GM18519 (cell line): ENCODE measurements at regions not wholly inside any gene's neighbourhood (a gene's known extent, or its start where the extent isn't known, plus 50 kb on each side); places are given as distances from the start of the nearest gene placed in this dataset.

Source experiments
- ATAC-seq: cut with Tn5 transposase; IDR thresholded peaks from one replicate; pipeline ENCODE4 v1.9.1; 2021; ENCODE audit warnings: mild to moderate bottlenecking, moderate library complexity; ENCODE audit not compliant: unreplicated experiment, low FRiP score

DNA sequence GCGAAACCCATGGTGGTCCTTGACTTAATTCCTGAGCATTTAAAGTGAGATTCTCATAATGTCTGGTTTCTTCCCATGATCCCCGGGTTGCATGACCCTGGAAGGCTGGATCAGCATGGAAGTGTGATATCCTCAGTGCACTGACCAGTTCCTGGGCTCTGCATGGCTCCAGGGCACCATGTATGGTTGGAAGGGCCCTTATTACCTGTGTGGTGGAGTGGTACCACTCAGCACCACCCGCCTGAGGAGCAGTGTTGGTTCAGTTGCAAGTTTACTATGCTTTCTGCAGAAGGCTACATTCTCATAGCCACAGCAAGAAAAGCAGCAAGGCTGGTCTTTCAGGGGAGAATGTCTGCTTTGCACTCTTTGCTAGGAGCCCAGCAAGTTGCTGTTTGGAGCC lies 325.7 kb upstream of the MKI67 start:
- no peak for ATAC-seq

- no peak for ATAC-seq
Measured at GRCh38 chr10:128456271-128456670, 330.0 kb upstream of the MKI67 start.

- ATAC-seq: no peak
Measured at GRCh38 chr10:128457136-128457535, 330.9 kb upstream of the MKI67 start.

GRCh38 chr10:128461991-128462390 lies 335.8 kb upstream of the MKI67 start:
- no peak for ATAC-seq

GRCh38 chr10:128462844-128463243 lies 336.6 kb upstream of the MKI67 start:
- ATAC-seq: no peak

GRCh38 chr10:128463991-128464760 lies 338.0 kb upstream of the MKI67 start:
- no peak for ATAC-seq

DNA sequence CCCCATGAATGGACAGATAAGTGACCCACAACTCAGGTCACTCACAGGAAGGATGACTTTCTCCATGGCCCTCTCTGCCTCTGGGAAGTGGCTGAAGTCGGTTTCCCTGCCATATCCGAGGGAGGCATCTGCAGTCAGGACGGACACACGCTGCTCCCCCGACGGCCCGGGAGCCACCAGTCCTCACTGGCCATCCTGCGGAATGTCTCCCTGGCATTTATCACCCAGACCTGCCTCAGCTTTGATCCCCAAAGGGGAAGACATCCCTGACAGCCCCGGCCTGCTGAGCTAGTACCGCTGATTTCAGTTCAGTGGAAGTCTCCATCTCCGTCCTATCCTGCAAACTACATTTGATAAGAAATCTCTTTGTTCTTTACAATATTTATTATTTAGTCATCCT lies 339.5 kb upstream of the MKI67 start:
- no peak for ATAC-seq

- ATAC-seq: no peak
Measured at GRCh38 chr10:128466831-128467371, 340.7 kb upstream of the MKI67 start.

DNA sequence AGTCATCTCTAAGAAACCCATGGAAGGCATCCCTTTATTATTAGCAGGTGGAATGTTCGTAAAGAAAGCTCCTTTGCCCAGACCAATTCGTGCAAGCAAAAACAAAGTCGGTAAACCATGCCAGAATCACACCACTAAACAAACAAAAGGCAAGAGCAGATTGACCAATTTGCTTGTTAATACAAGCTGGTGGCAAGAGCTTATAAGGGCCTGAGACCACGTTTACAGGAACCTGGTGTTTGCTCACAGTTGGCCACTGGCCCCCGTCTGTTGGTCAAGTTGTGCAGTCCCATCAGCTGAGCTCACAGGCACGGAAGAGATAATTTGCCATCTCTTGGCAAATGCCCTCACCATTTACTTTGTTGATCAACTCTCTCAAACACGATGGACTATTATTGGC lies 342.2 kb upstream of the MKI67 start:
- no peak for ATAC-seq

GRCh38 chr10:128469515-128469914 lies 343.3 kb upstream of the MKI67 start:
- no peak for ATAC-seq

GRCh38 chr10:128470321-128470965 lies 344.2 kb upstream of the MKI67 start:
- ATAC-seq: no peak

GRCh38 chr10:128471151-128471550 lies 344.9 kb upstream of the MKI67 start:
- ATAC-seq: no peak

- no peak for ATAC-seq
Measured at GRCh38 chr10:128472196-128472595, 346.0 kb upstream of the MKI67 start.

GRCh38 chr10:128473396-128473795 lies 347.2 kb upstream of the MKI67 start:
- no peak for ATAC-seq

DNA sequence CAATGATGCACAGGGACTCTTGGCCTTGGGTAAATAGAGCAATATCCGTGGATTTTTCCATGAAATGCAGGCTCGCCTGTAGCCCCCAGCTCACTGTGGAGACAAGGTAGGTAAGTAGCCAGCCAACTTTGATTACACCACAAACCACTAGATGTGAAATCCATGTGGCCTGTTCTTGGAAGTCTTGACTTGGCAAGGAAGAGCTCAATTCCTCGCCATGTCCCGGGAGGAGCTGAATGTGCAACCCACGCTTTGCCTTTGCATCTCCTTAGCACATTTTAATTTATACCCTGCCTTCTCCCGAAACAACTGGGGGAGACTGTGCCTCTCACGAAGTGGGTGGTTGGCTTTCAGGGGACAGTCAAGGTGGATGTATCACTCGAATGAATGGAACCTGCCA lies 347.7 kb upstream of the MKI67 start:
- ATAC-seq: no peak

- ATAC-seq: no peak
Measured at GRCh38 chr10:128474571-128474970, 348.3 kb upstream of the MKI67 start.

- ATAC-seq: no peak
Measured at GRCh38 chr10:128475686-128476367, 349.6 kb upstream of the MKI67 start.

DNA sequence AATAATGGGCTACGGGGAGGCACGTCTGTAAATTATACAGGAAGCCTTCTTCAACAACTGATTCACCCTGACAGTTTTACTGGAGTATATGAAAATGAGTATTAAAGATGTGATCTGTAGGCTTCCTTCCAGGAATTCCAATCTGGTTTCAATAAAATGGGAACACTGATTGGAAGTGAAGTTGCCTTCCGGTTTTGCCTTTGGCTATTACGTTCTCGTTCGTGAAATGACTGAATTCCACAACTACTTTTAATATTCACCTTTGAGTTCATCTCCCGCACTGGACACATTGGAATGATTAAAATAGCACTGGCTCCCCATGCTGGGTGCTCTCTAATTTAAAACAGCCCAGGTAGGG lies 350.1 kb upstream of the MKI67 start:
- no peak for ATAC-seq

DNA sequence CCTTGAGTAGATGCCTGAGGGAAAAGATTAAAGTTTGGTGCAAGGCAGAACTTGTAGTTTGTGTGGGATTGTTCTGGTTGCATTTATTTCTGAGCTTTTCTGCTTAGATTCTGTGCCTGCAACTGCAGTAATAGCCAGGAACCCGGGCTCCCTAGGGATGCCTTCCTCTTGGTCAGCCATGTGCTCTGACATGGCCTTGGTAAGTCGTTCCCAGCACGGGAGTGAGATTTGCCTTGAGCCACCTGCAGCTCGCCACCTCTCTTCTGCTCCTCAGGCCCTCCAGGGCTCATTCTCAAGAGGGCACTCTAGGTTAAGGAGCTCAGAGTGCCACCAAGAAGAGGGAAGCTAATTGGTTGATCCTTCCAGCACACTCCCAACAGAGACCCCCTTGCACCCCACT lies 350.6 kb upstream of the MKI67 start:
- no peak for ATAC-seq

DNA sequence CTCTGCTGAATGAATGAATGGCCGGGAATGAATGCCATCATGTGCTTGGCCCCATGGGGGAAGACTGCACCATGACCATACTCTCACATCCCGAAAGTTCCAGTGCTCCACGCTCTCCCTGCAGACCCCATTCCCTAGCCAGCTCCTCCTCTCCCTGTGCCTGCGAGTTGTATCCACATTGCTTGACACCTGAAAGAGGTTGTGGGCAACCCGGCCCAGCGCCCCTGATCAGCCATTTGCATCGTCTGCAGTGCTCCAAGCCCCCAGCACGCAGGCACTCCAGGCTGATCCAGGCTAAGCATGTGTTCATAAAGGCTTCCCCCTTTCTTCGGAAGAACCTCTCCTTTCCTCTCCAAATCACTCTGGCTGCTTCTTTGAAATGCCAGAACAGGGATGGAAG lies 354.4 kb upstream of the MKI67 start:
- ATAC-seq: no peak

DNA sequence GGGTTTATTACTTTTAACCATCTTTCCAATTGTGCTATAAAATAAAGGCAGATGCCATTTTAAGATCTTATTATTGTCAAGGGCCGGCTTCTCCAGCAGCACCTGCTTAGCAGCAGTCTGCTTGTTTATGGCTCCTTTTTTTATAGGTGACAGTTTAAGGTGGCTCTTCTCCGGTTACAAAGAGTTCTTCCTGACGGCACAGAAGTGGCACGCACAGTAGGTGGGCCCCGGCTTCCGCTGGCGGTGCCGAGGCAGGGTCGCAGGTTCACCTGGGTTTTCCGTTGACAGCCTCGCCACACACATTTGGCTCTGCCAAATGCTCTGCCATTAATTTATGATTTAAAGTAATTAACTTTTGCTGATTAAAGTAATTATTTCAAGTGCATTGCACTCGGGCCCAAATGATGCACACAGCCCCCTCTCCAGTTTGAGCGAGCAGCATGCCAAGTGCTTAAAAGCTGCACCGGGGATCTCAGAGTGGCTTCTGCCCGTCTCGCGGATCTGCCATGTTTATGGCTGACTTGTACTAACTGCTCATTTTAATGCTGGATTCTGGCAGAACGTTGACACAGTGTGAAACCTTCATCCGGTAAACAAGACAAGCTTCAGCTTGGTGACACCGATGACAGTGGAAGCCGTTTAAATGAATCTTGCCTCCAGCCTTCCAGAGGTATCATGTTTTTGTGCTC lies 355.1 kb upstream of the MKI67 start:
- no peak for ATAC-seq
